Fibroblast of mammary gland (primary cell): ENCODE measurements at regions not wholly inside any gene's neighbourhood (a gene's known extent, or its start where the extent isn't known, plus 50 kb on each side); places are given as distances from the start of the nearest gene placed in this dataset.

Source experiments
- DNase-seq: peaks from one replicate; pipeline ENCODE4 v3.0.0-alpha.2; 2010; ENCODE audit warnings: low read depth
- H3K4me3 ChIP-seq: 2 replicates; pipeline ENCODE4 v1.5.1; 2011; ENCODE audit warnings: low read depth, mild to moderate bottlenecking, low read length, moderate library complexity; ENCODE audit not compliant: control insufficient read depth
- TF ChIP-seq, protein P1 (sequence below): conservative IDR thresholded peaks from 2 replicates; pipeline ENCODE4 v1.5.1; 2011; ENCODE audit warnings: low read depth, low read length, inconsistent platforms; ENCODE audit not compliant: control insufficient read depth, insufficient read depth

- no peak for DNase-seq
- TF ChIP-seq, protein P1, sequence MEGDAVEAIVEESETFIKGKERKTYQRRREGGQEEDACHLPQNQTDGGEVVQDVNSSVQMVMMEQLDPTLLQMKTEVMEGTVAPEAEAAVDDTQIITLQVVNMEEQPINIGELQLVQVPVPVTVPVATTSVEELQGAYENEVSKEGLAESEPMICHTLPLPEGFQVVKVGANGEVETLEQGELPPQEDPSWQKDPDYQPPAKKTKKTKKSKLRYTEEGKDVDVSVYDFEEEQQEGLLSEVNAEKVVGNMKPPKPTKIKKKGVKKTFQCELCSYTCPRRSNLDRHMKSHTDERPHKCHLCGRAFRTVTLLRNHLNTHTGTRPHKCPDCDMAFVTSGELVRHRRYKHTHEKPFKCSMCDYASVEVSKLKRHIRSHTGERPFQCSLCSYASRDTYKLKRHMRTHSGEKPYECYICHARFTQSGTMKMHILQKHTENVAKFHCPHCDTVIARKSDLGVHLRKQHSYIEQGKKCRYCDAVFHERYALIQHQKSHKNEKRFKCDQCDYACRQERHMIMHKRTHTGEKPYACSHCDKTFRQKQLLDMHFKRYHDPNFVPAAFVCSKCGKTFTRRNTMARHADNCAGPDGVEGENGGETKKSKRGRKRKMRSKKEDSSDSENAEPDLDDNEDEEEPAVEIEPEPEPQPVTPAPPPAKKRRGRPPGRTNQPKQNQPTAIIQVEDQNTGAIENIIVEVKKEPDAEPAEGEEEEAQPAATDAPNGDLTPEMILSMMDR = no peak
- H3K4me3 ChIP-seq = no peak overlapping the region
Observed at GRCh38 chr6:163630572-163630971, 216.1 kb downstream of the QKI start.

- TF ChIP-seq, protein P1 = no peak
- no peak for DNase-seq
- no peak overlapping the region for H3K4me3 ChIP-seq
Observed at GRCh38 chr6:163630096-163630495, 215.6 kb downstream of the QKI start.
